Bronchial epithelial cell (primary cell): ENCODE measurements at regions not wholly inside any gene's neighbourhood (a gene's known extent, or its start where the extent isn't known, plus 50 kb on each side); places are given as distances from the start of the nearest gene placed in this dataset.

Experiments
- DNase-seq: peaks from one replicate; pipeline ENCODE4 v3.0.0-alpha.2; 2010; ENCODE audit warnings: low read depth
- FAIRE-seq: peaks from 2 replicates; lab custom pipeline; 2011; peaks lifted over from hg19 to GRCh38; lab: Jason Lieb, UNC
- H3K27me3 ChIP-seq: 2 replicates; pipeline ENCODE4 v1.5.1; 2011; ENCODE audit warnings: low read length; ENCODE audit not compliant: control insufficient read depth, insufficient read depth
- H3K36me3 ChIP-seq: 2 replicates; pipeline ENCODE4 v1.5.1; 2011; ENCODE audit warnings: low read length; ENCODE audit not compliant: control insufficient read depth, insufficient read depth
- H3K4me3 ChIP-seq: 2 replicates; pipeline ENCODE4 v1.5.1; 2011; ENCODE audit warnings: mild to moderate bottlenecking, low read depth, low read length, control low read depth
- TF ChIP-seq, protein P1 (sequence below): IDR thresholded peaks from 2 replicates; pipeline ENCODE4 v1.5.1; 2011; ENCODE audit warnings: mild to moderate bottlenecking, moderate library complexity, low read length, control low read depth, inconsistent platforms; ENCODE audit not compliant: insufficient read depth, severe bottlenecking

DNA sequence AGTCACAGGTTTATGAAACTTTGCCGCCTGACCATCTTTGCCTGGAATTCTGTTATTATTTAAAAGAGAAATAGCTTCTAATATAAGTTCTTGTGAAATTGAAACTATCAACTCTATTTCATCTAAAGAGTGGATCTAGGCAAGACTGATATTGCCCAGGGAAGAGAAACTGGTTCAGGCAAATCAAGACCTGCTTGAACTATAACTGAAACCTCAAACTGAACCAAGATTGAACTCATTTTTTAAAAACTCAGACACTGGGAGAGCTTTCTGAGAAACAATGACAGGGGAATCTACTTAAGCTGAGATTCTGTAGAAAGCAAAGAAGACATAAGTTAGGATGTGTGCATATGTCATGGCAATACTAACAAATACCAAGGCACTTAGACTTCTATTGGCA, 815.8 kb downstream of the BRINP1 start:
- H3K27me3 ChIP-seq, result no peaks in the 10 kb centered on the region
- TF ChIP-seq, protein P1, sequence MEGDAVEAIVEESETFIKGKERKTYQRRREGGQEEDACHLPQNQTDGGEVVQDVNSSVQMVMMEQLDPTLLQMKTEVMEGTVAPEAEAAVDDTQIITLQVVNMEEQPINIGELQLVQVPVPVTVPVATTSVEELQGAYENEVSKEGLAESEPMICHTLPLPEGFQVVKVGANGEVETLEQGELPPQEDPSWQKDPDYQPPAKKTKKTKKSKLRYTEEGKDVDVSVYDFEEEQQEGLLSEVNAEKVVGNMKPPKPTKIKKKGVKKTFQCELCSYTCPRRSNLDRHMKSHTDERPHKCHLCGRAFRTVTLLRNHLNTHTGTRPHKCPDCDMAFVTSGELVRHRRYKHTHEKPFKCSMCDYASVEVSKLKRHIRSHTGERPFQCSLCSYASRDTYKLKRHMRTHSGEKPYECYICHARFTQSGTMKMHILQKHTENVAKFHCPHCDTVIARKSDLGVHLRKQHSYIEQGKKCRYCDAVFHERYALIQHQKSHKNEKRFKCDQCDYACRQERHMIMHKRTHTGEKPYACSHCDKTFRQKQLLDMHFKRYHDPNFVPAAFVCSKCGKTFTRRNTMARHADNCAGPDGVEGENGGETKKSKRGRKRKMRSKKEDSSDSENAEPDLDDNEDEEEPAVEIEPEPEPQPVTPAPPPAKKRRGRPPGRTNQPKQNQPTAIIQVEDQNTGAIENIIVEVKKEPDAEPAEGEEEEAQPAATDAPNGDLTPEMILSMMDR, result no peak
- DNase-seq (no peak), FAIRE-seq (no peak)
- H3K4me3 ChIP-seq, result no peak overlapping the region
- no peaks in the 10 kb centered on the region for H3K36me3 ChIP-seq

DNA sequence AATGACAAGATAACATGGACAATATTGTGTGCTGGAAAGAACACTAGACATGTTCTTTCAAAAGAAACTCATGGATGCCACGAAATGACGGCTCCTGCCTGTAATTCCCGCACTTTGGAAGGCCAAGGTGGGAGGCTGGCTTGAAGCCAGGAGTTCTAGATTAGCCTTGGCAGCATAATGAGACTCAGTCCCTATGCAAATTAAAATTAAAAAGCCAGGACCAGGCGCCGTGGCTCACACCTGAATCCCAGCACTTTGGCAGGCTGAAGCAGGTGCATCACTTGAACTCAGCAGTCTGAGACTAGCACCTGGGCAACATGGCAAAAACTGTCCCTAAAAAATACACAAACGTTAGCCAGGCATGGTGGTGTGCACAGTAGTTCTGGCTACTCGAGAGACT, 814.2 kb downstream of the BRINP1 start:
- Histone ChIP-seq H3K27me3 (no peaks in the 10 kb centered on the region), H3K36me3 (no peaks in the 10 kb centered on the region), H3K4me3 (no peak overlapping the region)
- TF ChIP-seq, protein P1, result no peak
- DNase-seq (no peak), FAIRE-seq (no peak)

DNA sequence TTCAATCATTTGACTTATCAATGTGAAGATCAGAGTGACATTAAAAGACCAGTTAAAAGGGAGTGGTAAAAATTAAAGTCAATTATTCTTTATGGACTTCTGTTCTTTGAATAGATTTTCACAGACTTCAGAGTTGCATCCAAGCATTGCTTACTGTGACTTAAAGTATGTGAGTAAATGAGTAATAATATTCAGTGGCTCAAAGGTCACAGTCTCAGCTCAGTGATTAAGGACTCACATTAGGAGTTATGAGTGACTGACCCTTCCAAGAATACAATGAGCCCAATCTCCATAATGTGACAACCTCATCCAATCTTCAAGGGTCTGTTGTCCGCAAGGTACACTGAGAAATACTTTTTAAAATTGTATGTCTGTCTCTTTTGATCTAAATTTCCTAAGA, 811.2 kb downstream of the BRINP1 start:
- H3K4me3 ChIP-seq, result no peak overlapping the region
- FAIRE-seq, result no peak
- TF ChIP-seq, protein P1, result no peak
- no peak for DNase-seq
- no peaks in the 10 kb centered on the region for H3K27me3 ChIP-seq
- no peaks in the 10 kb centered on the region for H3K36me3 ChIP-seq

DNA sequence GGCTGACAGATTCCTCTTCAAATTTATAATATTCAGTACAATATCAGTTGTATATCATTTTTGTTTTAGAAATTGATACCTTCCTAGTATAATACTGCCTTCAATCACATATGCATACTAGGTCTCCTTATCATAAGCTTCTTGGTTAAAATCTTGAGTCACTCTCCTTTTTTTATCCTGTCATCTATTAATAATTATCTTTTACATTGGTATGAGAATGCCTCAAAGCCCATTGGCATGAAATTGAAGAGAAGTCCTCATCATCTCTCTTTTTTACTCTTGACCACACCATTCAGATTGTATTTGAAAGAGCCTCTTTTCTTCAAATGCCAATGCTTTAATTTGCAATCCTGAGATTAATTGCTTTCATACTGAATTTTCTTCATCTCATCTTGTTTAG, 810.3 kb downstream of the BRINP1 start:
- DNase-seq (no peak), FAIRE-seq (no peak)
- Histone ChIP-seq H3K27me3 (no peaks in the 10 kb centered on the region), H3K36me3 (no peaks in the 10 kb centered on the region), H3K4me3 (no peak overlapping the region)
- TF ChIP-seq, protein P1, result no peak

DNA sequence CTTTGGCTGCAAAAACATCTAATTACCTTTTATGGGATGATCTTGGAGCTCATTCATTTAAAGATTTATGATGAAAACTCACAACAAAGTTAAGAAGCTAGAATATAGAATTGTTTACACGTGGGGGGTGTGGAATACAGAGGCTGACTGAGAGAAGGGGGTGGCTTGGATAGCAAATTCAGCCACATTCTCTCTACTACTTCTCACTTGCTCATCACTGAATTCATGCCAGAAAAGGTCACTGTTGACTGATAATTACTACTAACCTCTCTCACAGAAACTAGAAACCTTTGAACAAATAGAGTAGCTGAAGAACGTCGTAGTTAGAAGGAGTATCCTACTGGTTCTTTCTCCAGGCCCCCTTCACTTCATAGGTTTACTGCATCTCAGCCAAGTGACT, 808.2 kb downstream of the BRINP1 start:
- TF ChIP-seq, protein P1, result no peak
- Histone ChIP-seq H3K4me3 (no peak overlapping the region), H3K27me3 (no peaks in the 10 kb centered on the region), H3K36me3 (no peaks in the 10 kb centered on the region)
- DNase-seq, result no peak
- FAIRE-seq, result no peak

DNA sequence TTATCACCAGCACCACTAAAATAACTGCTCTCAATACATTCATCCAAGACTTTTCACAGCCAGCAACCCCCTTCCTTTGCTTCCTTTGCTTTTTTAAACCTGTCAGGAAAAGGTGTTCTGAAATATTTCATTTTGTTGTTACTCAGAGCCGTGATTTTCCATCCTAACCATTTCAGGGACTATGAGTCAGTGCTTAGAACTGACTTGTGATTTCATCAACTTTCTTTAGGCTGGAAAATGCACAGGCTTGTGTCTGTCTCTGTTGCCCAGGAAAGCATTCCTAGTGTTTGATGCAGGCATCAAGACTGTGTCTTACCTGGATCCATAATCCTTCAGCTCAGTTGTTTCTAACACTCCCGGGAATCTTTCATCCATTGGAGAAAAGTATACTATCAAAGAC, 805.6 kb downstream of the BRINP1 start:
- DNase-seq (peak; percentile 66), FAIRE-seq (no peak)
- H3K36me3 ChIP-seq, result no peaks in the 10 kb centered on the region
- no peaks in the 10 kb centered on the region for H3K27me3 ChIP-seq
- TF ChIP-seq, protein P1, result no peak
- H3K4me3 ChIP-seq, result no peak overlapping the region
